Thyroid gland (tissue), 4 donors: ENCODE measurements at regions not wholly inside any gene's neighbourhood (a gene's known extent, or its start where the extent isn't known, plus 50 kb on each side); places are given as distances from the start of the nearest gene placed in this dataset.

Source experiments
- CTCF ChIP-seq, 6 experiments: fragments of 200-600 bp in 3 of 6; fragments of 450-650 bp in 3 of 6; sonication (generic) in 3 of 6; IDR thresholded peaks; one replicate each; pipeline ENCODE4 v1.5.1; 2016 to 2019; ENCODE audit warnings: antibody characterized with exemption in 6 of 6, mild to moderate bottlenecking in 2 of 6, inconsistent platforms in 1 of 6, moderate library complexity in 1 of 6
- POLR2A ChIP-seq, 2 donors: fragments of 450-650 bp; IDR thresholded peaks; one replicate each; pipeline ENCODE4 v1.6.1; 2017; ENCODE audit warnings: antibody characterized with exemption in 2 of 2, mild to moderate bottlenecking in 2 of 2, moderate library complexity in 1 of 2

DNA sequence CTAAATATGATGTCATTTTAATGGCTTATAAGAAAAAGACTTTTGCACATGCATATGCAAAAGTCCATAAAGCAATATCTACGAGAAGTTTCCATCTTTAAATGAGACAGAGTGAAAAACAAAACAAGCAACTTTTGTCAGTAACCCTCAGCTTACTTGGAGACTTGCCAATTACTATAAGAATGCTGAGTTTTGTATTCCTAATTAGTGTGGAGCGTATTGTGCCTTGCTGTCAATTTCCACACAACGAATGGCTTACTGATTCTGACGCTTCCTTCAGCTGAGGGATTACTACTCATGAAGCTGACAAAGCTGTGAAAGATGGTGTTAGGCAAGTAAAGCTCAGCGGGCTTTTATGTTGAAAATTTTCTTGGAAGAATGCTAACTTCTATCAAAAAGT, 440.4 kb upstream of the ADAMTS5 start:
- TF ChIP-seq CTCF (IDR thresholded peaks at IDR 0.05) (no peak), POLR2A (IDR thresholded peaks at IDR 0.05) (no peak)
